HG03039 (cell line): ENCODE measurements at regions not wholly inside any gene's neighbourhood (a gene's known extent, or its start where the extent isn't known, plus 50 kb on each side); places are given as distances from the start of the nearest gene placed in this dataset.

ENCODE experiments used
- ATAC-seq: cut with Tn5 transposase; IDR thresholded peaks from one replicate; pipeline ENCODE4 v1.9.1; 2021; ENCODE audit warnings: mild to moderate bottlenecking, moderate library complexity; ENCODE audit not compliant: unreplicated experiment

GRCh38 chr22:48972979-48973693 is 854.5 kb downstream of the BRD1 start:
- no peak for ATAC-seq

- ATAC-seq, result no peak
These were observed 859.3 kb downstream of the BRD1 start for GRCh38 chr22:48968201-48968959.

- no peak for ATAC-seq
These were observed 864.3 kb downstream of the BRD1 start for GRCh38 chr22:48963405-48963804.

- ATAC-seq, result no peak
These were observed 866.0 kb downstream of the BRD1 start for GRCh38 chr22:48961705-48962104.

GRCh38 chr22:48960980-48961660 is 866.6 kb downstream of the BRD1 start:
- ATAC-seq, result no peak

GRCh38 chr22:48960576-48960975 is 867.1 kb downstream of the BRD1 start:
- ATAC-seq, result no peak

GRCh38 chr22:48959496-48959895 is 868.2 kb downstream of the BRD1 start:
- ATAC-seq, result no peak

- ATAC-seq, result no peak
These were observed 869.7 kb downstream of the BRD1 start for GRCh38 chr22:48957987-48958321.

GRCh38 chr22:48957311-48957986 is 870.2 kb downstream of the BRD1 start:
- ATAC-seq, result no peak

GRCh38 chr22:48955351-48956311 is 872.0 kb downstream of the BRD1 start:
- no peak for ATAC-seq

- no peak for ATAC-seq
These were observed 872.8 kb downstream of the BRD1 start for GRCh38 chr22:48954781-48955311.

- no peak for ATAC-seq
These were observed 873.8 kb downstream of the BRD1 start for GRCh38 chr22:48953830-48954229.

GRCh38 chr22:48953103-48953720 is 874.5 kb downstream of the BRD1 start:
- no peak for ATAC-seq

GRCh38 chr22:48952256-48953102 is 875.2 kb downstream of the BRD1 start:
- ATAC-seq, result no peak

- ATAC-seq, result no peak
These were observed 875.8 kb downstream of the BRD1 start for GRCh38 chr22:48951836-48952235.

- ATAC-seq, result no peak
These were observed 877.3 kb downstream of the BRD1 start for GRCh38 chr22:48950151-48950915.

- ATAC-seq, result no peak
These were observed 878.1 kb downstream of the BRD1 start for GRCh38 chr22:48949375-48950149.
